PC-9 (cell line): ENCODE measurements at regions not wholly inside any gene's neighbourhood (a gene's known extent, or its start where the extent isn't known, plus 50 kb on each side); places are given as distances from the start of the nearest gene placed in this dataset.

Source experiments
- BruUV-seq: library from RNA; stranded (reverse); fragments of 400-500 nt; replicated peaks from 2 replicates; lab custom pipeline; 2021; lab: Mats Ljungman, UMichigan
- CTCF ChIA-PET: fragments of 300-600 bp; sonication (Branson Sonifier 250); formaldehyde crosslinking; loops from one replicate; lab custom pipeline; 2022; ENCODE audit warnings: antibody characterized with exemption; lab: Charles Lee
- POLR2A ChIA-PET: fragments of 300-600 bp; sonication (Branson Sonifier 250); formaldehyde crosslinking; loops from one replicate; lab custom pipeline; 2022; ENCODE audit warnings: antibody characterized with exemption; ENCODE audit not compliant: unreplicated experiment; lab: Charles Lee
- DNase-seq, 2 experiments: peaks; one replicate each; pipeline versions ENCODE4 v3.0.0 to v3.0.0-alpha.2; 2015 to 2022; ENCODE audit warnings: mixed read lengths in 1 of 2
- H2AFZ ChIP-seq: fragments of 200-600 bp; sonication (generic); 2 replicates; pipeline ENCODE4 v1.8.1; 2017; ENCODE audit warnings: antibody characterized with exemption
- H3F3A ChIP-seq: fragments of 200-600 bp; sonication (generic); 2 replicates; pipeline ENCODE4 v1.8.1; 2017; ENCODE audit warnings: antibody characterized with exemption, mild to moderate bottlenecking, low read depth; ENCODE audit not compliant: insufficient read depth
- H3K27ac ChIP-seq: fragments of 200-600 bp; sonication (generic); 2 replicates; pipeline ENCODE4 v1.6.1; 2016; ENCODE audit warnings: mixed run types
- H3K27me3 ChIP-seq: fragments of 200-600 bp; sonication (generic); 2 replicates; pipeline ENCODE4 v1.6.1; 2016; ENCODE audit warnings: low read depth, mixed run types; ENCODE audit not compliant: insufficient read depth
- H3K36me3 ChIP-seq: fragments of 200-600 bp; sonication (generic); 2 replicates; pipeline ENCODE4 v1.6.1; 2016; ENCODE audit warnings: low read depth, mixed run types
- H3K4me1 ChIP-seq: fragments of 200-600 bp; sonication (generic); replicated peaks from 2 replicates; pipeline ENCODE4 v1.6.1; 2016; ENCODE audit warnings: mixed run types; ENCODE audit not compliant: insufficient read depth
- H3K4me2 ChIP-seq: fragments of 200-600 bp; sonication (generic); 2 replicates; pipeline ENCODE4 v1.6.1; 2017; ENCODE audit warnings: mixed run types
- H3K4me3 ChIP-seq: fragments of 200-600 bp; sonication (generic); 2 replicates; pipeline ENCODE4 v1.6.1; 2016; ENCODE audit warnings: mixed run types
- H3K79me2 ChIP-seq: fragments of 200-600 bp; sonication (generic); 2 replicates; pipeline ENCODE4 v1.6.1; 2017; ENCODE audit warnings: low read depth, mixed run types
- H3K9me2 ChIP-seq: fragments of 200-600 bp; sonication (generic); 2 replicates; pipeline ENCODE4 v1.8.1; 2017; ENCODE audit warnings: mild to moderate bottlenecking; ENCODE audit not compliant: insufficient read depth
- H3K9me3 ChIP-seq: fragments of 200-600 bp; sonication (generic); 2 replicates; pipeline ENCODE4 v1.8.1; 2016; ENCODE audit warnings: low read depth; ENCODE audit not compliant: insufficient read depth
- H4K20me1 ChIP-seq: fragments of 200-600 bp; sonication (generic); 2 replicates; pipeline ENCODE4 v1.8.1; 2017; ENCODE audit not compliant: insufficient read depth
- EZH2 ChIP-seq: fragments of 200-600 bp; sonication (generic); IDR thresholded peaks from 2 replicates; pipeline ENCODE4 v1.8.0; 2017; ENCODE audit warnings: antibody characterized with exemption, low read depth
- intact Hi-C: fragments of 100-400 bp; cut with micrococcal nuclease; formaldehyde crosslinking; loops from one replicate; pipeline ENCODE4 v1.10.0; 2022; ENCODE audit not compliant: unreplicated experiment
- TF ChIP-seq, protein P1 (sequence below): fragments of 200-600 bp; sonication (generic); conservative IDR thresholded peaks from 2 replicates; pipeline ENCODE4 v1.6.1; 2017; ENCODE audit warnings: mixed run types, antibody characterized with exemption, mild to moderate bottlenecking, moderate library complexity

DNA sequence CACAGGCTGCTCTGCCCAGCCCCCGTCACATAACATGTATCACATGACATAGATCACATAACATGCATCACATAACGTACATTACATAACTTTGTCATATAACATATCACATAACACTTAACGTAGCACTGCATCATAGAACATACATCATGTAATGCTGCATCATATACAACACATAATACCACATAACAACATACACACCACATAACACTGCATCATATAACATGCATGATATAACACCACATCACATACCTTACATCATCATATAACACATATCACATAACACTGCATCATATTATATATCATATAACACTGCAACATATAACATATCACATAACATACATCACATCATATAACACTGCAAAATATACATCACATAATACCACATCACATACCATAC lies 83.8 kb downstream of the AXIN2 start:
- Histone ChIP-seq H3F3A (no peaks in the 10 kb centered on the region), H2AFZ (no peak overlapping the region), H3K27ac (no peak overlapping the region), H3K9me3 (peaks cover 5% of the 10 kb centered on the region; the same call in 1 of the 2 replicates), H3K4me2 (no peak overlapping the region), H3K4me1 (no peaks in the 10 kb centered on the region), H3K36me3 (no peaks in the 10 kb centered on the region), H4K20me1 (no peaks in the 10 kb centered on the region), H3K9me2 (no peaks in the 10 kb centered on the region), H3K27me3 (no peaks in the 10 kb centered on the region), H3K79me2 (no peaks in the 10 kb centered on the region), H3K4me3 (no peak overlapping the region)
- BruUV-seq: no TSS peak
- TF ChIP-seq, protein P1, sequence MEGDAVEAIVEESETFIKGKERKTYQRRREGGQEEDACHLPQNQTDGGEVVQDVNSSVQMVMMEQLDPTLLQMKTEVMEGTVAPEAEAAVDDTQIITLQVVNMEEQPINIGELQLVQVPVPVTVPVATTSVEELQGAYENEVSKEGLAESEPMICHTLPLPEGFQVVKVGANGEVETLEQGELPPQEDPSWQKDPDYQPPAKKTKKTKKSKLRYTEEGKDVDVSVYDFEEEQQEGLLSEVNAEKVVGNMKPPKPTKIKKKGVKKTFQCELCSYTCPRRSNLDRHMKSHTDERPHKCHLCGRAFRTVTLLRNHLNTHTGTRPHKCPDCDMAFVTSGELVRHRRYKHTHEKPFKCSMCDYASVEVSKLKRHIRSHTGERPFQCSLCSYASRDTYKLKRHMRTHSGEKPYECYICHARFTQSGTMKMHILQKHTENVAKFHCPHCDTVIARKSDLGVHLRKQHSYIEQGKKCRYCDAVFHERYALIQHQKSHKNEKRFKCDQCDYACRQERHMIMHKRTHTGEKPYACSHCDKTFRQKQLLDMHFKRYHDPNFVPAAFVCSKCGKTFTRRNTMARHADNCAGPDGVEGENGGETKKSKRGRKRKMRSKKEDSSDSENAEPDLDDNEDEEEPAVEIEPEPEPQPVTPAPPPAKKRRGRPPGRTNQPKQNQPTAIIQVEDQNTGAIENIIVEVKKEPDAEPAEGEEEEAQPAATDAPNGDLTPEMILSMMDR: no peak
- TF ChIP-seq EZH2: no peak
- CTCF ChIA-PET: no interaction called here
- DNase-seq: no peak
- POLR2A ChIA-PET: no interaction called here
- intact Hi-C loops: no loop called here

DNA sequence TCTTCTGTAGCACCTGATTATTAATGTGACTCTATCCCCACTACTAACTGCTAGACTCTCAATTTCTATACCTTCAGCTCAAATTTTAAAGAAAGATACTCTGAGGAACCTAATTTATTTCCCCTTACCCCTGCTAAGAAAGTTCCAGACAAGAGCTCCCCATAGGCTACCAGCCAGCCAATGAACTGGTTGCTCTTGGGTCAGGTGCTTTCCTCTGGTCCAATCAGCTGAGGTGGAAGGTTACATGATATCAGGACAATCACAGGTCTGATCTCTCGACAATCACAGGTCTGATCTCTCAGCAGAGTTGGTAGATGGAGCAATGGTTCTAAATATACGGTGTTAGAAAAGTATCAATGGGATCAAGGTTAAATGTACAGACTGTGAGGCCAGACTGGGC lies 86.8 kb downstream of the AXIN2 start:
- no TSS peak for BruUV-seq
- H3K9me2 ChIP-seq: no peaks in the 10 kb centered on the region
- no peak for DNase-seq
- ChIA-PET CTCF (no interaction called here), POLR2A (no interaction called here)
- TF ChIP-seq, protein P1: no peak
- TF ChIP-seq EZH2: no peak
- no peaks in the 10 kb centered on the region for H3K4me1 ChIP-seq
- no peak overlapping the region for H3K4me2 ChIP-seq
- H3F3A ChIP-seq: no peaks in the 10 kb centered on the region
- H3K4me3 ChIP-seq: no peak overlapping the region
- no peak overlapping the region for H3K27ac ChIP-seq
- intact Hi-C loops: no loop called here
- H3K36me3 ChIP-seq: no peaks in the 10 kb centered on the region
- no peaks in the 10 kb centered on the region for H4K20me1 ChIP-seq
- no peaks in the 10 kb centered on the region for H3K79me2 ChIP-seq
- H3K9me3 ChIP-seq: peaks cover 5% of the 10 kb centered on the region; the same call in 1 of the 2 replicates
- no peaks in the 10 kb centered on the region for H3K27me3 ChIP-seq
- no peak overlapping the region for H2AFZ ChIP-seq

- ChIA-PET CTCF (no interaction called here), POLR2A (no interaction called here)
- Histone ChIP-seq H3K27ac (no peak overlapping the region), H3K9me2 (no peaks in the 10 kb centered on the region), H3K79me2 (no peaks in the 10 kb centered on the region), H3K27me3 (no peaks in the 10 kb centered on the region), H3K9me3 (peaks cover 5% of the 10 kb centered on the region; the same call in 1 of the 2 replicates), H3K36me3 (no peaks in the 10 kb centered on the region), H3F3A (no peaks in the 10 kb centered on the region), H3K4me1 (no peaks in the 10 kb centered on the region), H3K4me3 (no peak overlapping the region), H2AFZ (no peak overlapping the region), H3K4me2 (no peak overlapping the region), H4K20me1 (no peaks in the 10 kb centered on the region)
- no peak for DNase-seq
- TF ChIP-seq, protein P1: no peak
- no peak for TF ChIP-seq EZH2
- intact Hi-C loops: no loop called here
- no TSS peak for BruUV-seq
These were observed 87.5 kb downstream of the AXIN2 start for GRCh38 chr17:65473985-65474384.
